COLO668 (cell line): ENCODE measurements at regions not wholly inside any gene's neighbourhood (a gene's known extent, or its start where the extent isn't known, plus 50 kb on each side); places are given as distances from the start of the nearest gene placed in this dataset.

Source experiments
- DNase-seq: peaks from one replicate; lab custom pipeline; 2025; ENCODE audit not compliant: unreplicated experiment; lab: John Stamatoyannopoulos, UW

DNA sequence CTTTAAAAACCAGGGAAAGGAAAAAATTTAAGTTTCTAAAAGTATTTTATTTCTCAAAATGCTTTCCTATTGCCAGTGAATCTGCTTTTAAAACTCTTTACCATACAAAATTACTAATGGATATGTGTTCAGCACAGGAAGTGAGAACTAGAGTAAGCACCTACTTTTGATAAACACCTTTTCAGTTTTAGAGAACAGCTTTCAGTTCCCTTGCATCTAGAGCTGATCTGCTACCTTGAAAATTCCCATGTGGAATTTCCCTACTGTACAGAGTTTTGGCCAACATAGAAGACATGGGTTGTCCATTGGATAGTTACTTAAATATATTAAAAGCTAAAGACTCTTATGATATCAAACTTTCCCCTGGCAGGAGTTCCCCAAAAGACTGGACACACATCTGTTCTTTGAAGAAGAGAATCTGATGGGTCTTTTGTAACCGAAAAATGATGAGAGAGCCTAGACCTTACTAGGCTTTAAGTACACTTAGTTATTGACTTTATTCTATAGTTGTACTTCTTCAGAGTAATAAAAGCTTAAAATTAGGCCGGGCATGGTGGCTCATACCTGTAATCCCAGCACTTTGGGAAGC lies 112.1 kb upstream of the CNTNAP4 start:
- DNase-seq: no peak

GRCh38 chr16:76175718-76176117 lies 101.5 kb upstream of the CNTNAP4 start:
- no peak for DNase-seq

DNA sequence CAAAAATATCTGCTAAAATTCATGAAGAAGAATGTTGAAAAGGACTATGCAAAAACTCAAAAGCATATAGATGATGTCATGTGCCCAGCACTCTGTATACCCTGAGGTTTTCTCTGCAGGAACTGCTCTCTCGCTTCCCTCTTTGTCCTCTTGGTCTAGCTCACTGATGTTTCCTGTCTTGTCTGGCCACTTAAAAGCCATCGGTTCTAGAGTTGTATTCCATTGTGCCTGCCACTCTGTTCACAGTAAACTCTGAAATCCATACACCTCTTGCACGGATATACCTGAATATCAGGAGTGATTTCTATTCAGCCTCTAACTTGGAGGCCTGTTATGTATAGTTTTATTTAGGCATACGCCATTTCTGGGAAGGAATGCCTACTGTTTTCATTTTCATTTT lies 101.0 kb upstream of the CNTNAP4 start:
- no peak for DNase-seq

- no peak for DNase-seq
Observed at GRCh38 chr16:76176616-76177015, 100.6 kb upstream of the CNTNAP4 start.

GRCh38 chr16:76182041-76182635 lies 95.1 kb upstream of the CNTNAP4 start:
- DNase-seq: no peak

- DNase-seq: no peak
Observed at GRCh38 chr16:76183647-76184046, 93.6 kb upstream of the CNTNAP4 start.

DNA sequence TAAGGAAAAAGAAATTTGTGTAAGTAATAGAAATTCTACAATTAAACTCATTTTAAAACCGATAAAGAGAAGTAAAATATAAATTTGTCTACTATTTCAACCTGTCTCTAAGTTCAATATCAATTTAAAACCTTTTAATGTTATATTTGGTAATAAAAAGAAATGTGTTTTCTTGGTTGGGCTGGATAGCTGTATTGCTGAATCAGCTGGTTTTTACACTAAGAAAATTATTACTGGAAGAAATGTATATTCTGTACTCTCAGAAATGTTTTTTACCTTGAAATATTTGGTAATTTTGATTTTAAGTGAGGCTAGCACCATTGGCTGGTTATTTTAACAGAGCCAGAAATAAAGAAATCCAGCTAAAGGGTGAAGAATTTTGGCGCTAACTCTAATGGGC lies 87.1 kb upstream of the CNTNAP4 start:
- no peak for DNase-seq

DNA sequence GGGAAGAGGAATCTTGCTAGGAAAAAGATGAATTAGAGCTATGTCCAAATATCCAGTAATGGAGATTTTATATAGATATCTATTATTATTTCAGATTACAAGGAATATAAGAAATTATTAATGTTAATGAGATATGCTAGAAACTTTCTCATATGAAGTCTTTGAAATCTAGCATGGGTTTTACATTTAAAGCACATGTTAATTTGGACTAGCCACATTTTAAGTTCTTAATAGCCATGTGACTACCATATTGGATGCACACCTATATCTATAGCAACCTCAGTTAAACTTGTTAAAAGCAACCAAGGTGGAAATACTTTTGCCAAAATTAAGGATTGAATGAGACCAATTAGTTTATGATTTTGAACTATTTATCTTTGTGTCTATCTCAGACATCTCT lies 86.7 kb upstream of the CNTNAP4 start:
- DNase-seq: no peak

- no peak for DNase-seq
Observed at GRCh38 chr16:76193906-76194615, 83.1 kb upstream of the CNTNAP4 start.

DNA sequence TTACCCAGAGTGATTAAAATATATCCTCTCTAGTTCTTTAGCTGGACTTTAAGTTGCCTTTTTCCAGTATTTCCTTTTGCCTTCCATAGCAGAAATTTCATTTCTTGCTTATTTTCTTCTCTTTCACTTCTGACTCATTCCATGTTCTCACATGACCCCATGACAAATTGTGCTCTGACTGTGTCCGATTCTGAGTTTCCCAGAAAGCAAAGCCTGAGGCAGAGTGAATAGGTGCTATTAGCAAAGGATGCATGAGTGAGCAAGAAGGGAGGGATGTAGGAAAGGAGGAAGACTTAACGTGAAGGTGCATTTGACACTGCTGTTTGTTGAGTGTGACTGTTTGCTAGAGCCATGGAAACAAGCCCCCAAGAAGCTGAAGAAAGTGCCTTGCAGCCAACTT lies 82.6 kb upstream of the CNTNAP4 start:
- no peak for DNase-seq

DNA sequence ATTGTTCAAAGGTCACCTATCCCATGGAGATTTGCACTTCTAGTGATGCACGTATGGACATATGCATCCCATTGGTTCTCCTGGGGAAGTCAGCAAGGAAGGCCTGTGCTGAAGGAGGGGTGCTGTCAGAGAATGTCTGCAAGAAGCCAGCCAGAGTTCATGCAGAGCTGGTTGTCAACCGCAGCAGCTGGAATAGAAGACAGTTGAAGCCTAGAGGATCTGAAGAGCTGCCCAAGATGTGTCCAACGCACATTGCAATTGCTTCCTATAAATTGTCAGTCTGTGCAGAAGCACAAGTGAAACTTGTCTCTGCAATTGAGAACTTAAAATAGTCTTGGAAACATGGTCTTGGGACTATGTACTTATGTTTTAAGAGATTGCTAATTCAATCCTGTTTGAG lies 82.1 kb upstream of the CNTNAP4 start:
- DNase-seq: no peak

DNA sequence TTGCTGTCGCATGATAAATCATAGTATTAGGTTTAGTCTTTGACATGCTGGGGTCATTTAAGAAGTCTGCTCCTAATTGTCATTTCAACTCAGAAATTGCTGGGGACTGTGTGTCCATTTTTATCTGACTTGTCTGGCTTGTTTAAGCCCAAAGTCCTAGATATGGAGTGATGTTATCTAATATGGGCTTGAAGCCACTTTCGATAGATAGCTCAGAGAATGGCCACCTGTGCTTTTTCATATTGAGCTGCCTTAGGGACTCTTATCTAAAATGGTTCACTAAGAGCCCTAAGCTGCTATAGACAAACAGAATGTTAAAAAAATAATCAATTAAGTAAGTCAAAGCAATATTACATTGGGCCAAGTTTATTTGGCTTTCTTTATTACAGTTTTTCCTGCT lies 81.6 kb upstream of the CNTNAP4 start:
- no peak for DNase-seq

- DNase-seq: no peak
Observed at GRCh38 chr16:76197900-76198299, 79.3 kb upstream of the CNTNAP4 start.

DNA sequence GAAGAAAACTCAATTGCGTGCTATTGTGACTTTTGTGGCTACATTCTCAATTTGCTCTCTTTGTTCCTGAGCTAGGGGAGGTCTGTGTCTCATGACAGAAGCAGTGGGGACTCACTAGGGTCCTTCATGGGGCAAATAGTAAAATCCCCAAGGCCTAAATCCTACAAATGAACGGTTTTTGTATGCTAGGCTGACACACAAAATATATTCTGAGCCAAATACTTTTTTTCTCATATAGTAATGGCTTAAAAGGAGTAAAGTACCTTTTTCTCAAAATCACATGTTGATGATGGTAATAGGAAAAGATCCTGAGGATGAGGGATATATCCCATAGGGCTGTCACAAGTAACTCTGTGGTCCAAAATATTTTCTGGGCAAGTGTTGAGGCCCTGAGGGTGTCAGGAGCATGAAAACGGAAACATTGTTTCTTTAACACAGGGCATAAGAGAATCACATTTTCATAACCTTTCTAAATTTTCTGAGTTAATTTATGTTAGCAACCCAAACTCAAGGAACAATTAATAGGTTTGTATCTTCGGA lies 77.5 kb upstream of the CNTNAP4 start:
- no peak for DNase-seq

GRCh38 chr16:76201385-76201784 lies 75.8 kb upstream of the CNTNAP4 start:
- no peak for DNase-seq

DNA sequence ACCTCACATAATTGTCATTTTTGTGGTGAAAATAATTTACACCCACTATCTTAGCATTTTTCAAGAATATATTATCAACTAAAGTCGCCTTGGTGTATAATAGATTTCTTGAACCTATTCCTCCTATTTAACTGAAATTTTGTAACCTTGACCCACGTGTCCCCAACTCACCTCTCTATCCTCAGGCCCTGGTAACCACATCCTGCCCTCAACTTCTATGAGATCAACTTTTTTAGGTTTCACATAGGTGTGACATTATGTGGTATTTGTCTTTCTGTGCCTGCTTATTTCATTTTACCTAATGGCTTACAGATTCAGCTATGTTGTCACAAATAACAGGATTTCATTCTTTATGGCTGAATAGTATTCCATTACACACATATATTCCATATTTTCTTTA lies 73.0 kb upstream of the CNTNAP4 start:
- DNase-seq: no peak

DNA sequence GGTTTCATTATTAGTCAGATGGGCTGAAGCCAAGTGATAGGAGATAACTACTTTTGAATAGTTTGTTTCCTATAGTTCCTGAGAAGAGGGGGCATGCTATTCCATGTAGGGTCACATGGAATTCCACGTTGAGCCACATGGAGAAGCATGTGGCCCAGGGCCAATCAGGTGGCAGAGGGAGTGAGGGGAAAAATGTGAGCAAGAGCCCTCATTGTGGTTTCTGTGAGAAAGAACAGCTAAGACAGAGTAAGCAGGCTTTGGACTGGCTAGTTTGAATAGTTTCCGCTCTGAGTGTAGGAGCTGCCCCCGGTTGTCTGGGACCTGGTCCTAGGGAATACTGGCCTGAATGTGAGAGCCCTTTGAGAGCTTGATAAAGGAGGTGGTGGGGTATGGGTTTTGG lies 69.9 kb upstream of the CNTNAP4 start:
- no peak for DNase-seq

DNA sequence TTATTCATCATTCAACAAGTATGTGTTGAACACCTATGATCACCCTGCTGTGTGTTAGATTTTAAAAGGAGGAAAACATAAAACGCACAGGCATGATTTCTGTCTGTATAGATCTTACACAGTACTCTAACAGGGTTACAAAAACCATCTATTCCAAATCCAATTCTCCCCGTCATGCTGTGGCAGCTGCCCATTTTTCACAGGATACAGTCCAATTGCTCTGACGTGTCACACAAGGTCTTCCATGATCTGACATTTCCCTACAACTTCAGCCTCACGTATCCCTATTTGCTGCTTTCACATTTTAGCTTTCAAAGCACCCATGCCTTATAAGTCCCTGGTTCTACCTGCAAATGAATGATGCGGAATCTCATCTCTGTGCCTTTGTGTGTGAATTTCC lies 67.0 kb upstream of the CNTNAP4 start:
- no peak for DNase-seq

- DNase-seq: no peak
Observed at GRCh38 chr16:76213860-76214259, 63.3 kb upstream of the CNTNAP4 start.

DNA sequence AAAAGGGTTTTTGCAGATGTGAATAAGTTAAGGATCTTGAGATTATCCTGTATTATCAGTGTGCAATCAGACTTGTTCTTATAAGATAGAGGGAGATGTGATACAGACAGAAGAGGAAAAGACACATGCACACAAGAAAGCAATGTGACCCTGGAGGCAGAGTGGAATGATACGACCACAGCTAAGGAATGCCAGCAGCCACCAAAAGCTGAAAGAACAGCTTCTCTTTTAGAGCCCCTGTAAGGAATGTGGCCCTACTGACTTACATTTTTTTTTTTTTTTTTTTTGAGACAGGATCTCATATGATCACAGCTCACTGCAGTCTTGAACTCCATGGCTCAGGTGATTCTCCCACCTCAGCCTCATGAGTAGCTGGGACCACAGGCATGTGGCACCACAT lies 62.3 kb upstream of the CNTNAP4 start:
- no peak for DNase-seq

DNA sequence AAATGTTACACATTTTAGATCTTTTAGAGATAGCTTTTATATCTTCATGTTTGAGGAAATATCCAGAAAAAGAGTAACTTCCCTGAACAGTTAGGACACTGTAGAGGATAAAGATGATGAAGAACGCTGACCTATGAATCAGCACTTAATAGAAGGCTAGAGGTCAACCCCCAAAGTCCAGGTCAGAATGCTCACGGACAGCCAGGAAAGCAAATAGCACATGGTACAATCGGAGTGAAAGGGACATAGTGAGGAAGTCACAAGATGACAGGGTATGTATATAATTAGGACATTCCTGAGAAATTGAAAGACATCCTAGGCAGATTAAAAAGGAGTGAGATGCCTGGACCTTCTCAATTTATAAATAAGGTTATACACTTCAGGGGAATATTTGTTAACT lies 55.1 kb upstream of the CNTNAP4 start:
- no peak for DNase-seq

DNA sequence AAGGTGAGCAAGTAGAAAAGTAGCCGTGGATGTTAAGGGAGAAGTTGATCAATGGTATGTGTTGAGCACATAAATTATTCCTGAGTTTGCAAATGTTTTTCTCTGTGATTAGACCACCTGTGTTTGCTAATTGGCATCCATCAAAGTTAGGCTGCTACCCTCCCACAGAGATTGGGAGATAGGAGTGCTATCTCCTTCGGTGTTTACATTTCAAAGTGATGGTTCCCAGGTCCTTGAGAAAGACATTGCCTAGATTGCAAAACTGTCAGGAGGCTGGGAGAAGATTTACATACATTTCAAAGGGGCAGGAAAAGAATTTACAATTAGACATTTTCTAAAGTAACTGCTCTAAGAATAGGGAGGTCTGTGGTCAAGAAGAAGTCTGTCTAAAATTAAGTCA lies 54.3 kb upstream of the CNTNAP4 start:
- DNase-seq: no peak
